Fibroblast of mammary gland (primary cell): ENCODE measurements at regions not wholly inside any gene's neighbourhood (a gene's known extent, or its start where the extent isn't known, plus 50 kb on each side); places are given as distances from the start of the nearest gene placed in this dataset.
"Not testable (repeated sequence)": the region's sequence is repeated elsewhere in the genome, so short reads cannot be mapped to it uniquely, and the experiment has no call there.

Experiments used
- DNase-seq: peaks from one replicate; pipeline ENCODE4 v3.0.0-alpha.2; 2010; ENCODE audit warnings: low read depth
- H3K4me3 ChIP-seq: 2 replicates; pipeline ENCODE4 v1.5.1; 2011; ENCODE audit warnings: low read depth, mild to moderate bottlenecking, low read length, moderate library complexity; ENCODE audit not compliant: control insufficient read depth
- TF ChIP-seq, protein P1 (sequence below): conservative IDR thresholded peaks from 2 replicates; pipeline ENCODE4 v1.5.1; 2011; ENCODE audit warnings: low read depth, low read length, inconsistent platforms; ENCODE audit not compliant: control insufficient read depth, insufficient read depth

DNA sequence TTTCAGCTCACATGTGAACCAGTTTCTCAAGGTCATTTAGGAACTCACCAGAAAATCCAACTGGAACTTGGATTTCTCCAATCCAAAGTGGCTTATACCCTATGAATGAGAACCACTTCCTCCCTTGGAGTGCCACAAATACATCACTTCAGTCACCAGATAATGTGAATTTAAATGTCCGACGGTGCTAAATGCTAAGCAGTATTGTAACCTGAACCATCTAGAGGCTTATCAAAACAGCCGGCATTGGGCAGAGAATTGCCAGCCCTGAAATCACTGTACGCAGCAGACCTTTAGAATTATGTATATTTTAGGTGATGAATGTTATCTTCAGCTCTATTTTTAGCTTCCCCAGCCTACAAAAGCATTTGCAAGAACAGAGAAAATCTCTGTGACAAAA is 76.8 kb upstream of the COX20 start:
- no peak for DNase-seq
- H3K4me3 ChIP-seq = no peak overlapping the region
- TF ChIP-seq, protein P1, sequence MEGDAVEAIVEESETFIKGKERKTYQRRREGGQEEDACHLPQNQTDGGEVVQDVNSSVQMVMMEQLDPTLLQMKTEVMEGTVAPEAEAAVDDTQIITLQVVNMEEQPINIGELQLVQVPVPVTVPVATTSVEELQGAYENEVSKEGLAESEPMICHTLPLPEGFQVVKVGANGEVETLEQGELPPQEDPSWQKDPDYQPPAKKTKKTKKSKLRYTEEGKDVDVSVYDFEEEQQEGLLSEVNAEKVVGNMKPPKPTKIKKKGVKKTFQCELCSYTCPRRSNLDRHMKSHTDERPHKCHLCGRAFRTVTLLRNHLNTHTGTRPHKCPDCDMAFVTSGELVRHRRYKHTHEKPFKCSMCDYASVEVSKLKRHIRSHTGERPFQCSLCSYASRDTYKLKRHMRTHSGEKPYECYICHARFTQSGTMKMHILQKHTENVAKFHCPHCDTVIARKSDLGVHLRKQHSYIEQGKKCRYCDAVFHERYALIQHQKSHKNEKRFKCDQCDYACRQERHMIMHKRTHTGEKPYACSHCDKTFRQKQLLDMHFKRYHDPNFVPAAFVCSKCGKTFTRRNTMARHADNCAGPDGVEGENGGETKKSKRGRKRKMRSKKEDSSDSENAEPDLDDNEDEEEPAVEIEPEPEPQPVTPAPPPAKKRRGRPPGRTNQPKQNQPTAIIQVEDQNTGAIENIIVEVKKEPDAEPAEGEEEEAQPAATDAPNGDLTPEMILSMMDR = no peak

DNA sequence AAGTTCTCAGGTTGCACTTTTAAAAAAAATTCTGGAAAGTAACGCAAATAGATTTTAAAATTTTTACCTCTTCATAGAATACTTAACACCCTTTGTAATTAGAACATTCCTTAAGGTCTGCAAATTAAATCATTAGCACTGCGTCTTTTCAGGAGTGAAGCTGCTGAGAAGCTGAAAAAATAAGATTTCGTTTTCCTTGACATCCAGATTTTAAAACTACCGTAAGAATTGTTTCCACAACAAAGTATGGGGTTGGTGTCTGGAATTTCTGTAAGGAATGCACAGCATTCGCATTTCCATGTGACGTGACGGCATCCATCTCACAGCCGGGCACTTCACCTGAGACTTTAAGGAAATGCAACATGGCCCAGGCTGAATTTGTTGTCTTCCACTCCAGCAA is 76.3 kb upstream of the COX20 start:
- TF ChIP-seq, protein P1 = no peak
- no peak for DNase-seq
- no peak overlapping the region for H3K4me3 ChIP-seq

DNA sequence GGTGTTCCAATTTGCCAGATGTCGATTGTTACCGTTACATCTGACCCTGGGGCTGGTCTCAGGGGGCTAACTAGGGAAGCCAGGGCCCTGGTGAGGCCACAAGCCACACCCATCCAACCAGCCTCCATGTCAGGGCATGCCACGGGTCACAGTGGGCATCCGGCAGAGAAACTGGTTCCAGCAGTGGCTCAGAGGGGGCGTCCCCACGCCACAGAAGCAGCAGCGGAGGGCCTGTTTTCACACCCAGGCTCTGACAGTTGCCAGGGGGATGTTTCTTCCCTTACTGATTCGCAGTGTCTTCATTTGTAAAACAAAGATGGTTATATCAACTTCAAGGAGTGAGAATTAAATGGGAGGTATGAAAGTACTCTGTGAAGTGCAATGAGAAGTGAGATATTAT is 75.0 kb upstream of the COX20 start:
- no peak for DNase-seq
- H3K4me3 ChIP-seq = no peak overlapping the region
- TF ChIP-seq, protein P1 = no peak

DNA sequence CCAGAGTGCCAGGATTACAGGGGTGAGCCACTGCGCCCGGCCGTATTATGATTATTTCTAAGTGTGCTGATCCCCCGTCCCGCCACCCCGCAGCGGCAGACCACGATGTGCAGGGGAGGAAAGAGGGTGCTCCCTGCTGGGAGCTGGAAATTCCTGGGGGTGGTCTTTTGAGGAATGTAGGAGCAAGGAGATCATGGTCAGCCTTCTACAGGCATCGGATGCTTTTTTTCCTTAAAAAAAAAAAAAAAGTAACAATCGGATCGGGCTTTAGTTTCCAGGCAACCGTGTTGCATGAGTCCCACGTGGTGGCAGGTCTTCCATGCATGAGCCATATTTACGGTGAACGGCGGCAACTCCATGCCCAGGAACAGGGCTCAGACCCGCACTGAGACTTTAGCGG is 74.2 kb upstream of the COX20 start:
- no peak for DNase-seq
- no peak overlapping the region for H3K4me3 ChIP-seq
- TF ChIP-seq, protein P1 = no peak

DNA sequence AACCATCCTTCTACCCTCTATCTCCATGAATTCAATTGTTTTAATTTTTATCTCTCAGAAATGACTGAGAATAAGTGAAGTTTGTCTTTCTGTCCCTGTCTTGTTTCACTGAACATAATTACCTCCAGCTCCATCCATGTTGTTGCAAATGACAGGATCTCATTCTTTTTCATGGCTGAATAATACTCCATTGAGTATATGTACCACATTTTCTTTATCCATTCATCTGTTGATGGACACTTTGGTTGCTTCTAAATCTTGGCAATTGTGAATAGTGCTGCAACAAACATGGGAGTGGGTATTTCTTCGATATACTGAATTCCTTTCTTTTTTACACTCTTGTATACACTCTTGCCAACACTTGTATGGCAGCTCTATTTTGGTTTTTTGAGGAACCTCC is 72.8 kb upstream of the COX20 start:
- H3K4me3 ChIP-seq = no peak overlapping the region
- no peak for DNase-seq
- TF ChIP-seq, protein P1 = no peak

DNA sequence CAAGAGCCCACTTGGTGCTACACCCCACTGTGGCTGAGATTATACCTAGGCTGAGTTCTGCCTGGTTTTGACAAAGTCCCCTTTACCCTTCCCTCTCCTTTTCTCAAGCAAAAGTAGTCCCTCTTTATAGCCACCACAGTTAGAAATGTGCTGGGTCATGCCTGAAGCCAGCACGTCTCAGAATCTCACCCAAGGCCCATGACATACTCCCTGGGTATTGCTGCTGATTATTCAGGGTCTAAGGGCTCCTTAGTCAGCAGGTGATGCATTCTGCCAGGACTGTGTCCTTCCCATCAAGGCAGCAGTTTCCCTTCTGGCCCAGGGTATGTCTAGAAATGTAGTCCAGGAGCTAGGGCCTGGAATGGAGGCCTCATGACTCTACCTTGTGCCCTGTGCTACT is 67.3 kb upstream of the COX20 start:
- TF ChIP-seq, protein P1 = no peak
- H3K4me3 ChIP-seq = no peak overlapping the region
- DNase-seq = no peak

DNA sequence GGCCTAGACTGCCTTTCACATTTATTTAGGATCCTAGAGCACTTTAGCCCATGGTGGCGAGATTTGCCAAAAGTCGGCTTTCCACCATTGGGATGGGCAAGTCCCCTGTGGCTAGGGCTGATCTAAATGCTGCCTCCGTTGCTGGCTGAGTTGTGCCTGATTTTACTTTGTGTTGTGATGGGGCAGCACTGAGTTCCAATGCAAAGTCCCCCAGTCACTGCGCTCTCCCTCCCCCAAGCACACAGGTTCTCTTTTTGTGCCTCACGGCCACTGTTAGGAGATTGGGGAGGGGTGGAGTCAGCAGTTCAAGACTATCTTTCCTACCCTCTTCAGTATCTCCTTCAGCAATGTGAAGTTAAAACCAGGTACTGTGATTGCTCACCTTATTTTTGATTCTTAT is 66.7 kb upstream of the COX20 start:
- TF ChIP-seq, protein P1 = no peak
- no peak overlapping the region for H3K4me3 ChIP-seq
- DNase-seq = no peak

DNA sequence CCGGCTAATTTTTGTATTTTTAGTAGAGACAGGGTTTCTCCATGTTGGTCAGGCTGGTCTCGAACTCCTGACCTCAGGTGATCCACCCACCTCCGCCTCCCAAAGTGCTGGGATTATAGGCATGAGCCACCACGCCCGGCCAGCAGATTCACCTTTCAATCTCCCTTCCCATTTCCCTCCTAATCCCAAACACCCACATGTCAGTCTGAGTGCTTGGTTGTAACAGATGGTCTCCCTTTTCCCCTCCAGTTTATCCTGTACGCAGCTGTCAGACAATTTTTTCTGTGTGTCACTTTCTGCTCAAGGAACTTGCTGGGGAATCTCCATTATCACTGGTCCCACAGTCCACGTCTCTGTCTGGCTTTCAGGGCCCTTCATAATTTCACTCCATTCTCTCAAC is 64.9 kb upstream of the COX20 start:
- not testable (repeated sequence) for DNase-seq

More for the DNA sequence above, 64.9 kb upstream of the COX20 start:
- H3K4me3 ChIP-seq = not testable (repeated sequence)
